DOHH2 (cell line): ENCODE measurements at regions not wholly inside any gene's neighbourhood (a gene's known extent, or its start where the extent isn't known, plus 50 kb on each side); places are given as distances from the start of the nearest gene placed in this dataset.

Experiments used
- EZH2phosphoT487 ChIP-seq: fragments of 200-600 bp; sonication (generic); IDR thresholded peaks from 2 replicates; pipeline ENCODE4 v1.6.1; 2017; ENCODE audit warnings: borderline replicate concordance, mild to moderate bottlenecking, antibody characterized with exemption, low read length, moderate library complexity, mixed read lengths
- TF ChIP-seq, protein P1 (sequence below): fragments of 200-600 bp; sonication (generic); IDR thresholded peaks from one replicate; pipeline ENCODE4 v1.5.1; 2014; ENCODE audit warnings: antibody characterized with exemption, mild to moderate bottlenecking, low read depth, low read length; ENCODE audit not compliant: poor library complexity, severe bottlenecking

DNA sequence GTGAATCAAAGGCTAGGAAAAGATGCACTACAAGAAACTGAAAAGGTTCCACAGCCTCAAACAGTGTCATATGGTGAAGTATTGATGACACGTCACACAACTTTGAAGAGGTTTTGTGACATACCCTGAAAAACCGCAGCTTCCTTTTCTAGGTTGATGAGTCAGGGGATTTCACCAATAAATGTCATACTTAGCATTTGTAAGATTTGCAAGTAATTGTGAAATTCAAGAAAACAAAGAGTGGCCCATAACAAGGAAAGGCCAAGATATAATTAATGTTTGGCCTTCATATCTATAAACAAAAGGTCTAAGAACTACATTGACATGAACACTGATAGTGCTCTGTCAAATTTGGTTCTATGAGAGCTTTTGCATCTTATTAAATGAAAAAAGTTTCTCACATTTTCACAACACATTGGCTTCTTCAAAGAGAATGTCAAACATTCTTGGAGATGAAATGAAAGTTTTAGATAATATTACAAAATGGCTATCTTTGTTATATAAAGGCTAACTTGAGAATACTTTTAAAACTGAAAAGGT, 62.0 kb upstream of the NAMPT start:
- TF ChIP-seq, protein P1, sequence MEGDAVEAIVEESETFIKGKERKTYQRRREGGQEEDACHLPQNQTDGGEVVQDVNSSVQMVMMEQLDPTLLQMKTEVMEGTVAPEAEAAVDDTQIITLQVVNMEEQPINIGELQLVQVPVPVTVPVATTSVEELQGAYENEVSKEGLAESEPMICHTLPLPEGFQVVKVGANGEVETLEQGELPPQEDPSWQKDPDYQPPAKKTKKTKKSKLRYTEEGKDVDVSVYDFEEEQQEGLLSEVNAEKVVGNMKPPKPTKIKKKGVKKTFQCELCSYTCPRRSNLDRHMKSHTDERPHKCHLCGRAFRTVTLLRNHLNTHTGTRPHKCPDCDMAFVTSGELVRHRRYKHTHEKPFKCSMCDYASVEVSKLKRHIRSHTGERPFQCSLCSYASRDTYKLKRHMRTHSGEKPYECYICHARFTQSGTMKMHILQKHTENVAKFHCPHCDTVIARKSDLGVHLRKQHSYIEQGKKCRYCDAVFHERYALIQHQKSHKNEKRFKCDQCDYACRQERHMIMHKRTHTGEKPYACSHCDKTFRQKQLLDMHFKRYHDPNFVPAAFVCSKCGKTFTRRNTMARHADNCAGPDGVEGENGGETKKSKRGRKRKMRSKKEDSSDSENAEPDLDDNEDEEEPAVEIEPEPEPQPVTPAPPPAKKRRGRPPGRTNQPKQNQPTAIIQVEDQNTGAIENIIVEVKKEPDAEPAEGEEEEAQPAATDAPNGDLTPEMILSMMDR = no peak
- TF ChIP-seq EZH2phosphoT487 = no peak
